Muscle layer of duodenum (tissue), 2 donors: ENCODE measurements at regions not wholly inside any gene's neighbourhood (a gene's known extent, or its start where the extent isn't known, plus 50 kb on each side); places are given as distances from the start of the nearest gene placed in this dataset.
"Not testable (repeated sequence)": the region's sequence is repeated elsewhere in the genome, so short reads cannot be mapped to it uniquely, and the experiment has no call there.

ENCODE experiments used
- H3K27ac ChIP-seq: one replicate; pipeline ENCODE4 v1.7.0; 2013; ENCODE audit warnings: mild to moderate bottlenecking, low read length
- H3K27me3 ChIP-seq: one replicate; pipeline ENCODE4 v1.7.0; 2013; ENCODE audit warnings: low read depth, mild to moderate bottlenecking, control low read depth, low read length
- H3K36me3 ChIP-seq, 2 donors: one replicate each; pipeline ENCODE4 v1.7.0; 2013; ENCODE audit warnings: low read length in 2 of 2, control low read depth in 1 of 2, mild to moderate bottlenecking in 1 of 2; ENCODE audit not compliant: insufficient read depth in 2 of 2, control insufficient read depth in 1 of 2
- H3K4me1 ChIP-seq, 2 donors: one replicate each; pipeline ENCODE4 v1.7.0; 2013; ENCODE audit warnings: low read length in 2 of 2, mild to moderate bottlenecking in 2 of 2, control low read depth in 1 of 2, moderate library complexity in 1 of 2; ENCODE audit not compliant: insufficient read depth in 2 of 2, control insufficient read depth in 1 of 2
- H3K4me3 ChIP-seq, 2 donors: one replicate each; pipeline ENCODE4 v1.7.0; 2013; ENCODE audit warnings: low read length in 2 of 2, low read depth in 1 of 2, mild to moderate bottlenecking in 1 of 2
- H3K9me3 ChIP-seq, 2 donors: one replicate each; pipeline ENCODE4 v1.7.0; 2013; ENCODE audit warnings: low read length in 2 of 2, control low read depth in 1 of 2, mild to moderate bottlenecking in 1 of 2; ENCODE audit not compliant: control insufficient read depth in 1 of 2
- donor health status: healthy.

GRCh38 chr2:195092341-195092740 is 564.7 kb upstream of the SLC39A10 start:
- H3K27ac ChIP-seq = no peak overlapping the region
- no peaks in the 10 kb centered on the region for H3K36me3 ChIP-seq
- H3K9me3 ChIP-seq = peaks cover 0 to 5% of the 10 kb centered on the region in 2 donors
- H3K4me1 ChIP-seq = no peaks in the 10 kb centered on the region
- no peaks in the 10 kb centered on the region for H3K27me3 ChIP-seq
- no peak overlapping the region for H3K4me3 ChIP-seq

- not testable (repeated sequence) for H3K4me3 ChIP-seq, H3K27me3 ChIP-seq, H3K36me3 ChIP-seq, H3K9me3 ChIP-seq, H3K27ac ChIP-seq, H3K4me1 ChIP-seq
Measured at GRCh38 chr2:195072806-195073205, 584.2 kb upstream of the SLC39A10 start.

GRCh38 chr2:195057001-195057400 is 600.0 kb upstream of the SLC39A10 start:
- H3K36me3 ChIP-seq = no peaks in the 10 kb centered on the region
- H3K4me3 ChIP-seq = no peak overlapping the region
- H3K27ac ChIP-seq = no peak overlapping the region
- H3K4me1 ChIP-seq = no peaks in the 10 kb centered on the region
- H3K9me3 ChIP-seq = no peaks in the 10 kb centered on the region
- H3K27me3 ChIP-seq = no peaks in the 10 kb centered on the region

DNA sequence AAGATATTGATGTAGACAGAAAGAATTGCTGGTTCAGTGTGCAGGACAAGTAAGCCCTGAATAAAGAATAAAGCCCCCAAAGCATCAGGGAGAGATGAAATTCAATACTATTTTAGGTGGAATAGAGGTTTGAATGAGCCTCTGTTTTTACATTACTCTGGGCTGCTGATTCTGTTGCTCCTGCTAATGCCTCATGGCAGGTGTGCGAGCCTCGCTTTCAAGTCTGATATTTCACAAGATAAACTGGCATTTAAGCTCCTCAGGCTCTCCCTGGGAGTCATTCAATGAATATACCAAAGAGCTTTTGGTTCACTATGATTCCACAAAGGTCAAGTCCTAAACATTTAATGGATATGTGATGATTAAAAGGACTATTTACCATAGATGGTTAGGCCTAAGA is 601.0 kb upstream of the SLC39A10 start:
- H3K4me3 ChIP-seq = no peak overlapping the region
- no peaks in the 10 kb centered on the region for H3K9me3 ChIP-seq
- no peaks in the 10 kb centered on the region for H3K36me3 ChIP-seq
- no peaks in the 10 kb centered on the region for H3K4me1 ChIP-seq
- H3K27me3 ChIP-seq = no peaks in the 10 kb centered on the region
- H3K27ac ChIP-seq = no peak overlapping the region

- H3K27me3 ChIP-seq = no peaks in the 10 kb centered on the region
Measured at GRCh38 chr2:195051401-195051800, 605.6 kb upstream of the SLC39A10 start.

GRCh38 chr2:195049372-195050031 is 607.5 kb upstream of the SLC39A10 start:
- Histone ChIP-seq H3K27ac (no peak overlapping the region), H3K4me3 (no peak overlapping the region), H3K9me3 (no peaks in the 10 kb centered on the region), H3K36me3 (no peaks in the 10 kb centered on the region), H3K4me1 (no peaks in the 10 kb centered on the region), H3K27me3 (no peaks in the 10 kb centered on the region)

More at GRCh38 chr2:195051401-195051800, 605.6 kb upstream of the SLC39A10 start:
- H3K27ac ChIP-seq = no peak overlapping the region
- no peak overlapping the region for H3K4me3 ChIP-seq
- no peaks in the 10 kb centered on the region for H3K4me1 ChIP-seq
- no peaks in the 10 kb centered on the region for H3K36me3 ChIP-seq
- no peaks in the 10 kb centered on the region for H3K9me3 ChIP-seq

- H3K4me3 ChIP-seq = no peak overlapping the region
- H3K9me3 ChIP-seq = no peaks in the 10 kb centered on the region
- H3K36me3 ChIP-seq = no peaks in the 10 kb centered on the region
- H3K27me3 ChIP-seq = no peaks in the 10 kb centered on the region
- H3K27ac ChIP-seq = no peak overlapping the region
- H3K4me1 ChIP-seq = no peaks in the 10 kb centered on the region
Measured at GRCh38 chr2:195047955-195048354, 609.1 kb upstream of the SLC39A10 start.

GRCh38 chr2:195044801-195045200 is 612.2 kb upstream of the SLC39A10 start:
- Histone ChIP-seq H3K27me3 (no peaks in the 10 kb centered on the region), H3K36me3 (no peaks in the 10 kb centered on the region), H3K4me1 (no peaks in the 10 kb centered on the region), H3K4me3 (no peak overlapping the region), H3K9me3 (no peaks in the 10 kb centered on the region), H3K27ac (no peak overlapping the region)

- Histone ChIP-seq H3K36me3 (no peaks in the 10 kb centered on the region), H3K4me3 (no peak overlapping the region), H3K4me1 (no peaks in the 10 kb centered on the region), H3K27me3 (no peaks in the 10 kb centered on the region), H3K9me3 (no peaks in the 10 kb centered on the region), H3K27ac (no peak overlapping the region)
Measured at GRCh38 chr2:195038153-195038552, 618.9 kb upstream of the SLC39A10 start.

DNA sequence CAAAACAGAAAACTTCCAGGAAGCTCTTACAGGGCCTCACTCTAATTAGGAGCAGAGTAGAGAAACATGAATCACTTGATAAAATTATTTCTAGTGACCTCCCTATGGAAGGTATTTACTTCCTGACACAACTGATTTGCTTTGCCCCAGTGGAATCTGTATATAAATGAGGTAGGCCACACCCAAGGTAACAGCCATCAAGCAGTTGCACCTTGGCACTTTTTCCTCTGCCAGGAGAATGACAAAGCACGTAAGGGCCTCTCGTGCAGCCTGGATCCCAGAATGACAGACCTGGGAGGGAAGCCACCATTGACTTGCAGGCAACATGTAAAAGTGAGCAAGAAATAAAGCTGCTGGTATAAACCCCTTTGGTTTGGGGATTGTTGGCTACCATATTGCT is 620.0 kb upstream of the SLC39A10 start:
- Histone ChIP-seq H3K4me3 (no peak overlapping the region), H3K4me1 (no peaks in the 10 kb centered on the region), H3K9me3 (no peaks in the 10 kb centered on the region), H3K27ac (no peak overlapping the region), H3K27me3 (no peaks in the 10 kb centered on the region), H3K36me3 (no peaks in the 10 kb centered on the region)

- Histone ChIP-seq H3K4me3 (no peak overlapping the region), H3K36me3 (no peaks in the 10 kb centered on the region), H3K27me3 (no peaks in the 10 kb centered on the region), H3K27ac (no peak overlapping the region), H3K4me1 (no peaks in the 10 kb centered on the region), H3K9me3 (no peaks in the 10 kb centered on the region)
Measured at GRCh38 chr2:195031411-195031810, 625.6 kb upstream of the SLC39A10 start.
